ENCODE measurements at regions not wholly inside any gene's neighbourhood (a gene's known extent, or its start where the extent isn't known, plus 50 kb on each side); places are given as distances from the start of the nearest gene placed in this dataset.
"Not testable (repeated sequence)": the region's sequence is repeated elsewhere in the genome, so short reads cannot be mapped to it uniquely, and the experiment has no call there.

DNA sequence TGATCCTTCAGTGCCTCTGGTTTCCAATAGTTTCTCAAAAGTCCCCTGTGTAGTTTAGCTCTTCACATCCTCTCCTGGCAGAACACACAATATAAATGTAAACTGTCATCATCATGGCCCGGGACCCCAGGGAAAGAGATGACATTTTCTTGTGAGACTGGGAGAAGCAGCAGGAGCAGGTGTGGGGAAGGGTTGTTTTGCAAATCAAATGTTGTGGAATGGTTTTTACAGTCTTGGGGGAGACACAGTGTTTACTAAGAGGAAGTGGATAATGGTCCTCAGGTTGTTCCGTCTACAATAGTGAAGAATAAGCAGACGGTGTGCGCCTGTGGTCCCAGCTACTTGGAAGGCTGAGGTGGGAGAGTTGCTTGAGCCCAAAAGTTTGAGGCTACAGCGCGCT is 159.1 kb downstream of the SEC23IP start:
- DNase-seq = no peak

DNA sequence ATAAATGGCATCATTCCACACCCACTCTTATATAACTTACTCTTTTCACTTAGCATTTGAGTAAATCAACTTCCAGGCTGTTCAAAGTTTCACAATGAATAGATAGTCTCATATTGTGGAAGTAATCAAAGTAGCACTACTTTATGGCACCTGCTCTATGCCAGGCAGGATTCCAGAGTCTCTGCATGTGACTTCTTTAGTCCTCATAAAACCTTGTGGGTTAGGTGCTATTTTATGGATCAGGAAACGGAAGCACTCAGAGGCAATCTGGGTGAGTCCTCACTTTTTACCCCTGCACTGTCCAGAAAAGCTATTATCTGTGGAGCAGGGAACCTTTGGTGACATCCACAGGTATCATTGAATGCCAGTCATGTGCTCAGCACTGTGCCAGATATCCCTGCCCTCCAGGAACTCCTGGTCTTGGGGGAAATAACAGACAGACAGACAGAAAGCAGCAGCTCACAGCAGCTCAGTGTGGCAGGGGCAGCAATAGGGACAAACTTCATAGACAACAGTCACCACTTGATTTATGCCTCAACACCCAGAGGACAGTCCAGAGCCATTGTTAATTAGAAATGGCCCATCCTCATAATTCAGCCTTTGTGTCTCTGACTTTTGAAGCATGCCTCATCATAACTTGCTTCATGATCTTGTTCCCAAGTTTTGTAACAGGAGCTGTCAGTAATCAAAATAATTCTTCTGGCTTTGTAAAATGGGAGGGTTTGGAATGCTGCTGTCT is 160.6 kb downstream of the SEC23IP start:
- DNase-seq = no peak

- DNase-seq = not testable (repeated sequence)
These were observed 167.3 kb downstream of the SEC23IP start for GRCh38 chr10:120059790-120060189.

- no peak for DNase-seq
These were observed 174.9 kb downstream of the SEC23IP start for GRCh38 chr10:120067427-120067826.

DNA sequence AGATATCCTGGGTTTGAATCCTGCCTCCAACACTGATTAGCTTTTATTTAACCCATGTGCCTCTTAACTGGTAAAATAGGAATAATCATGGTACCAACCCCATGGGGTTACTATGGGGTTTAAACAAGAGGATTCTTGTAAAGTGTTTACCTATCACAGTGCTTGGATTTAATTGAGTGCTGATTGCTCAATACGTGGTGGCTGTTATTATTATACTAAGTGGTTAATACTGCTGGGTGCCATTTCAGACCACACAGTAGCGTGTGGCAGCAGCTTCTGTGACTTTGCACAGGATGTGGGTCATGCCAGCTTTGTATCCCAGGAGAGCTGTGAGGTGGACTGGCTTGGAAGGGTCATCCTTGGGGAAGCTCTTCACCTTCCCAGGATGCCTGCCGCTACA is 177.2 kb downstream of the SEC23IP start:
- no peak for DNase-seq

- DNase-seq = no peak
These were observed 182.8 kb downstream of the SEC23IP start for GRCh38 chr10:120075349-120075748.

DNA sequence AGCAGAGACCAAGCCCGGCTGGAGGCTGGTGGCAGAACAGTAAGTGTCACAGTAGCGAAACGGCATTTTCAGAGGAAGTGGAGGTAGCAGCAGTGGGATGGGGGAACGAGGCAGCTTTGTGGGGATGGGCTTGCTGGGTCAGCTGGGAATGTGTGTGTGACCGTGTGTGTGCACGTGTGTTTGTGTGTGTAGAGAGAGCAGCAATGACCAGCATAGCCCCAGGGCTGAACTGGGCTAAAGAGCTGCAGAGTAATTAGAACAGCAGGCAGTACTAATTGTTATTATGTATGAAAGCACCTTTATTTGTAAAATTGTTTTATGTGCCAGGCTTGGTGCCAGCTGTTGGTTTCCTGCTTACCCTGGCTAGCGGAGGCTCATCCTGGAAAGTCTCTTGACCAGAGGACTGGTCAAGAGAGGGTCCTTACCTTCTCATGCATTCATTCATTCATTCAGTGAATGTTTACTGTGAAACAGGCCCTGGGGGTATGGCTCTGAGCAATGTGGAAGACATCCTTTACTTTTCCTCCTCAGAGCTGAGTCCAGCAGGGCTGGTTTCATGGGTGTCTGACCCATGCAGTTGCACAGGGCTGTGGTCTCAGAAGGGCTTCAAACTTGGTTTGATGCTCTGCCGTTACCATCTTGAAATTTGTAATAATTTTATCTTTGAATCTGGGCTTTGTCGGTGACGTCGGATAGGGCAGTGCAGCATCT is 184.6 kb downstream of the SEC23IP start:
- DNase-seq = no peak

DNA sequence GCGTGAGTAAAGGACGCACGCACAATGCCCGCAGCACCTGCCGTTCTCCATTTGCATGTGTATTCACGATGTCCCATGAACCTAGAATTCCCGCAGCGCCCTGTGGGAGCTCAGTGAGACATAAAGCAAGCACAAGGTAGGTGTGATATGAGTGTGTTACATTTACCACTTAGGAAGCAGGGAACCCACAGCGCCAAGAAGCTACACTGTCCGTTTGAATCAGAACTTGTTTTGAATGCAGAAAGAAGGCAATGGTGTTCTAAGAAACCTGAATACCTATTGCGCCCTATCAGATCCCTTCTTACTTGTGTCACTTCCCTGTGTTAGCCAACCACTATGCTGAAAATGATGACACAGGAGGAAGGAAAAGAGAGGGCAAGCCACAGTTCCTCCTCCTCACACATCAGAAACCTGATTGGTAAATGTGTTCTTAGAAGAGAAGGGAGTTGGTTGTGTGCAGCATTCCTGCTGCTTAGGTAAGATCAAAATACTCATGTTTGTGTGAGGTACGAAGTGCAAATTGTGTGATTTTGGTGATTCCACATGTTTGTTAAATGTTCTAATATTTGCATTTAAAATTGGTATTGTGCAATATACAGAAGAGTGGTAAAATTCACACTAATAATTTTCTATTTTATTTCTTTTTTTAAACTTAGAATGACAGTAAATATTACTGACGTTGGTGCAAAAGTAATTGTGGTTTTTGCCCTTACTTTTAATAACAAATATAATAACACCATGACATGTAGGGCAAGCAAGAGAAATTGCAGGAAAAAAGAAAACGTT is 185.4 kb downstream of the SEC23IP start:
- DNase-seq = no peak

DNA sequence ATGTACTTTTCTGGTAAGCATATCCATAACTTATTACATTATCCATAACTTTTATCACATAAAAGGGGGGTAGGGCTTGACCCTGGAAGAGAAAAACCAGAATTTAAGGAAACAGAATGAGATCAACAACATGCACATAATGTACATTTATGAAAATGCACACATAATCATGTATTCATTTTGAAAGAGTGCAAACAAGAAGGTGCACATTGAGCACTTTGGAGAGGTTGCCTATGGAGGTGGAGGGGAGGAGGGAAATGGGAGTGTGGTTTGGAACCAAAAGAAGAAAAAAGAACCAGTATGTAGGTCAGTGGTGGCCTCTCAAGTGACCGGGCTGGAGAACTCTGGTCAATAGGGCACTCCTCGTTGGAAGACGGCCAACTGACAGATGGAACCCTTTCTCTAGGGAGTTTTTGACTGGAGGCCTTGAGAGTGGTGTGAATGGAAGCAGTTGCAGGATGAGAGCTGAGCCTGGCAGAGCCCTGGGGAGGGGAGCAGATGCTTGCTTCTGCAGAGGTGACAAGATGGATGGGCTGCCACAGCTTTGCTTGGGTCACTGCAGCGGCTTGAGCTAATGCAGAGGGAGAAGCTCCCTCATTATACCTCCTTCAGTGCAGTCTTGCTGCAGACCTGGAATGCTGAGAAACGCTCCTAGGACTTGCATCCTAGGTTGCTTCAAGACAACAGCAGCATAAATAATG is 192.7 kb downstream of the SEC23IP start:
- no peak for DNase-seq

- no peak for DNase-seq
These were observed 193.5 kb downstream of the SEC23IP start for GRCh38 chr10:120086066-120086465.

GRCh38 chr10:120087109-120087508 is 194.6 kb downstream of the SEC23IP start:
- no peak for DNase-seq

DNA sequence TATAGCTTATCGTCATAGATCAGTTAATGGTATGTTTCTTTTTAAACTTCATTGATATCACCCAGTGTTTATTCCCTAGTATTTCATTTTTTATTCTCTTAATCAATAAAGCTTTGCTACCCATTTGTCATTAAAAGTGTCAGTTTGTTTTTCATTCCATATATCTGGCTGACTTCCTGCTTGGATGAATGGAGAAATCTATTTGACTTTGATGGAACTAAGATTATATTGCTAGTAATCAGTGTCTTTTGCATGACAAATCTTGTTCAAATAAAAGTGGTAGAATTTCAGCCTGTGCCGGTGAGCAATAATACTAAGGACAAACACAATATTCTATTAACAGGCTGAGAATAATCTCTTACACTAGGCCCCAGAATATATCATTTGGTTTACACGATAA is 203.3 kb downstream of the SEC23IP start:
- DNase-seq = no peak

- DNase-seq = no peak
These were observed 205.2 kb downstream of the SEC23IP start for GRCh38 chr10:120097766-120098165.

GRCh38 chr10:120098232-120098930 is 205.9 kb downstream of the SEC23IP start:
- no peak for DNase-seq

GRCh38 chr10:120103738-120104560 is 211.4 kb downstream of the SEC23IP start:
- DNase-seq = no peak

- no peak for DNase-seq
These were observed 212.5 kb downstream of the SEC23IP start for GRCh38 chr10:120105001-120105400.

GRCh38 chr10:120105492-120105891 is 213.0 kb downstream of the SEC23IP start:
- DNase-seq = no peak

- no peak for DNase-seq
These were observed 216.4 kb downstream of the SEC23IP start for GRCh38 chr10:120108916-120109315.

- DNase-seq = not testable (repeated sequence)
These were observed 217.2 kb downstream of the SEC23IP start for GRCh38 chr10:120109725-120110124.

DNA sequence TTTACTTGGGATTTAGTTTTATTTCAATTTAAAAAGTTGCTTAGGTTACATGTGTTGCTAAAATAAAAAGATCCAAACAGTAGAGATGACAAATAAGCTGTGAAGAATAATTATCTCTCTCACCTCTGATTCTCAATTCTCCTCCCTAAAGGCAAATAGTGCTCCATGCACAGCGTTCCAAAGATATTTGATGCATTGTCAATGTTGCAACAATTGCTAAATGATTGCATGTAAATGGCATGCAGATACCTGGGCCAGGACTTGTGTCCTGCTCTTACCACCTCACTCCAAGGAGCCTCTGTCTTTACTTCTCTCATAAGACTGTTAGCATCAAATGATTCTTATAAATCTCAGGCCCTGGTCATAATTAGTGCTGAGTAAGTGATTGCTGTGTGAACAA is 217.7 kb downstream of the SEC23IP start:
- DNase-seq = no peak

DNA sequence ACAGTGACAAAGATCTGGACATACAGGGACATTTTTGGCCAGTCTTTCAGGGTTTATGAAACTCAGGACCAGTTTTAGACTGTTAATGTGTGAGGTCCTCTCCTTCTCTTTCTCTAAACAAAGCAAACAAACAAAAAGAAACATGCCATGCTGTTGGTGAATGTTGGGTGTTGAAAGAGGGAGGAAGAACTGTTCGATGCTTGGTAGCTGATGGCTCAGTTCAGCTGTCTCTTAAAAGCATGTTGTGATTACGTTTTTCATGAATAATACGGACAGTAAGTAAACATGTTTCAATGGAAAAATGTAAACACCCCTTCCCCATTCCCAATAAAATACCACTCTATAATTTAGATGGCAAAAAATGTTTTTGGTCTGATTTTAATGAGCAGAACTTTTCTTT is 219.1 kb downstream of the SEC23IP start:
- DNase-seq = no peak

GRCh38 chr10:120112809-120113208 is 220.3 kb downstream of the SEC23IP start:
- no peak for DNase-seq
